HL-60 (cell line): ENCODE measurements at regions not wholly inside any gene's neighbourhood (a gene's known extent, or its start where the extent isn't known, plus 50 kb on each side); places are given as distances from the start of the nearest gene placed in this dataset.

ENCODE experiments used
- DNase-seq, 2 experiments: peaks; one replicate each; pipeline ENCODE4 v3.0.0-alpha.2; 2010 to 2020; ENCODE audit warnings: low read depth in 1 of 2, low spot score in 1 of 2
- H3K27ac ChIP-seq: fragments of 250-450 bp; sonication (Bioruptor Pico); replicated peaks from 2 replicates; pipeline ENCODE4 v1.5.1; 2020; ENCODE audit warnings: mild to moderate bottlenecking, moderate library complexity
- H3K27me3 ChIP-seq: fragments of 250-450 bp; sonication (Bioruptor Pico); 2 replicates; pipeline ENCODE4 v1.5.1; 2021; ENCODE audit warnings: mild to moderate bottlenecking, moderate library complexity; ENCODE audit not compliant: insufficient read depth, poor library complexity, severe bottlenecking
- H3K4me3 ChIP-seq: replicated peaks from 2 replicates; pipeline ENCODE4 v1.5.1; 2011; ENCODE audit warnings: mild to moderate bottlenecking, control low read depth, low read length; ENCODE audit not compliant: insufficient read depth
- GABPA ChIP-seq: IDR thresholded peaks from 2 replicates; pipeline ENCODE4 v1.6.1; 2012; ENCODE audit warnings: low read depth
- POLR2AphosphoS5 ChIP-seq: IDR thresholded peaks from 2 replicates; pipeline ENCODE4 v1.6.1; 2012; ENCODE audit warnings: low read depth
- SPI1 ChIP-seq: IDR thresholded peaks from 2 replicates; pipeline ENCODE4 v1.6.1; 2012; ENCODE audit warnings: low read depth, mild to moderate bottlenecking, borderline replicate concordance
- TF ChIP-seq, protein P1 (sequence below): IDR thresholded peaks from 2 replicates; pipeline ENCODE4 v1.6.1; 2012; ENCODE audit warnings: low read depth; ENCODE audit not compliant: insufficient replicate concordance
- TF ChIP-seq, protein P2 (sequence below): IDR thresholded peaks from one replicate; pipeline ENCODE4 v1.5.1; 2011; ENCODE audit warnings: low read length, control low read depth, inconsistent platforms; ENCODE audit not compliant: insufficient read depth

- no peak overlapping the region for H3K4me3 ChIP-seq
- H3K27me3 ChIP-seq: no peaks in the 10 kb centered on the region
- no peak overlapping the region for H3K27ac ChIP-seq
- DNase-seq: no peak
- TF ChIP-seq GABPA: no peak
- TF ChIP-seq, protein P1, sequence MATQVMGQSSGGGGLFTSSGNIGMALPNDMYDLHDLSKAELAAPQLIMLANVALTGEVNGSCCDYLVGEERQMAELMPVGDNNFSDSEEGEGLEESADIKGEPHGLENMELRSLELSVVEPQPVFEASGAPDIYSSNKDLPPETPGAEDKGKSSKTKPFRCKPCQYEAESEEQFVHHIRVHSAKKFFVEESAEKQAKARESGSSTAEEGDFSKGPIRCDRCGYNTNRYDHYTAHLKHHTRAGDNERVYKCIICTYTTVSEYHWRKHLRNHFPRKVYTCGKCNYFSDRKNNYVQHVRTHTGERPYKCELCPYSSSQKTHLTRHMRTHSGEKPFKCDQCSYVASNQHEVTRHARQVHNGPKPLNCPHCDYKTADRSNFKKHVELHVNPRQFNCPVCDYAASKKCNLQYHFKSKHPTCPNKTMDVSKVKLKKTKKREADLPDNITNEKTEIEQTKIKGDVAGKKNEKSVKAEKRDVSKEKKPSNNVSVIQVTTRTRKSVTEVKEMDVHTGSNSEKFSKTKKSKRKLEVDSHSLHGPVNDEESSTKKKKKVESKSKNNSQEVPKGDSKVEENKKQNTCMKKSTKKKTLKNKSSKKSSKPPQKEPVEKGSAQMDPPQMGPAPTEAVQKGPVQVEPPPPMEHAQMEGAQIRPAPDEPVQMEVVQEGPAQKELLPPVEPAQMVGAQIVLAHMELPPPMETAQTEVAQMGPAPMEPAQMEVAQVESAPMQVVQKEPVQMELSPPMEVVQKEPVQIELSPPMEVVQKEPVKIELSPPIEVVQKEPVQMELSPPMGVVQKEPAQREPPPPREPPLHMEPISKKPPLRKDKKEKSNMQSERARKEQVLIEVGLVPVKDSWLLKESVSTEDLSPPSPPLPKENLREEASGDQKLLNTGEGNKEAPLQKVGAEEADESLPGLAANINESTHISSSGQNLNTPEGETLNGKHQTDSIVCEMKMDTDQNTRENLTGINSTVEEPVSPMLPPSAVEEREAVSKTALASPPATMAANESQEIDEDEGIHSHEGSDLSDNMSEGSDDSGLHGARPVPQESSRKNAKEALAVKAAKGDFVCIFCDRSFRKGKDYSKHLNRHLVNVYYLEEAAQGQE: no peak
- TF ChIP-seq, protein P2, sequence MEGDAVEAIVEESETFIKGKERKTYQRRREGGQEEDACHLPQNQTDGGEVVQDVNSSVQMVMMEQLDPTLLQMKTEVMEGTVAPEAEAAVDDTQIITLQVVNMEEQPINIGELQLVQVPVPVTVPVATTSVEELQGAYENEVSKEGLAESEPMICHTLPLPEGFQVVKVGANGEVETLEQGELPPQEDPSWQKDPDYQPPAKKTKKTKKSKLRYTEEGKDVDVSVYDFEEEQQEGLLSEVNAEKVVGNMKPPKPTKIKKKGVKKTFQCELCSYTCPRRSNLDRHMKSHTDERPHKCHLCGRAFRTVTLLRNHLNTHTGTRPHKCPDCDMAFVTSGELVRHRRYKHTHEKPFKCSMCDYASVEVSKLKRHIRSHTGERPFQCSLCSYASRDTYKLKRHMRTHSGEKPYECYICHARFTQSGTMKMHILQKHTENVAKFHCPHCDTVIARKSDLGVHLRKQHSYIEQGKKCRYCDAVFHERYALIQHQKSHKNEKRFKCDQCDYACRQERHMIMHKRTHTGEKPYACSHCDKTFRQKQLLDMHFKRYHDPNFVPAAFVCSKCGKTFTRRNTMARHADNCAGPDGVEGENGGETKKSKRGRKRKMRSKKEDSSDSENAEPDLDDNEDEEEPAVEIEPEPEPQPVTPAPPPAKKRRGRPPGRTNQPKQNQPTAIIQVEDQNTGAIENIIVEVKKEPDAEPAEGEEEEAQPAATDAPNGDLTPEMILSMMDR: no peak
- TF ChIP-seq SPI1: no peak
- TF ChIP-seq POLR2AphosphoS5: no peak
These were observed 148.5 kb upstream of the NAALADL2 start for GRCh38 chr3:174710612-174711011.

DNA sequence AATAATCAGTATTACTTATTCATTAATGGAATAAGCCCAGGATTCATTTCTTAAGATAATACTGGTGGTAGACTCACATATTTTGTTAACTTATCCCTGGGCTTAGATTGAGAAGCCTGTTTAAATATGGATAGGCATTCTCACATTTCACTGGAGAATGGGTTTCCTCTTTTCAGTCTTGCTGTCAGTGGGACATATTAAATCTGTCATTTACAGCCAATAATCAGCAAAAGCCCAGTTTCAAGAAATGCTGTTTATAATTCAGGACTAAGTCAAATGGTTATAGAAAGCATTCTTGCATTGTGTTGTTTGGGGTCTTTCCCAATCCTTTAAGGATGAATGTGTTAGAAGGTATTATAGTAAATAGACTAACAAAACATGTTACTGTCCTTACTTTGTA lies 143.7 kb upstream of the NAALADL2 start:
- TF ChIP-seq POLR2AphosphoS5 (no peak), SPI1 (no peak), GABPA (no peak)
- TF ChIP-seq, protein P2: no peak
- TF ChIP-seq, protein P1: no peak

GRCh38 chr3:174716956-174717505 lies 142.1 kb upstream of the NAALADL2 start:
- no peaks in the 10 kb centered on the region for H3K27me3 ChIP-seq
- H3K27ac ChIP-seq: no peak overlapping the region
- TF ChIP-seq GABPA (no peak), SPI1 (no peak), POLR2AphosphoS5 (no peak)
- TF ChIP-seq, protein P2: no peak
- TF ChIP-seq, protein P1: no peak
- DNase-seq: no peak
- H3K4me3 ChIP-seq: no peak overlapping the region

More for the DNA sequence above, 143.7 kb upstream of the NAALADL2 start:
- no peak for DNase-seq
- Histone ChIP-seq H3K4me3 (no peak overlapping the region), H3K27me3 (no peaks in the 10 kb centered on the region), H3K27ac (no peak overlapping the region)
